Gastroesophageal sphincter (tissue), 3 donors: ENCODE measurements at regions not wholly inside any gene's neighbourhood (a gene's known extent, or its start where the extent isn't known, plus 50 kb on each side); places are given as distances from the start of the nearest gene placed in this dataset.

Experiments
- POLR2A ChIP-seq, 2 donors: fragments of 450-650 bp; IDR thresholded peaks; one replicate each; pipeline ENCODE4 v1.6.1; 2017; ENCODE audit warnings: antibody characterized with exemption in 2 of 2, mild to moderate bottlenecking in 2 of 2, moderate library complexity in 1 of 2
- TF ChIP-seq, protein P1 (sequence below), 4 experiments: fragments of 200-600 bp in 2 of 4; fragments of 450-650 bp in 2 of 4; sonication (generic) in 1 of 4; IDR thresholded peaks; one replicate each; pipeline ENCODE4 v1.5.1; 2017 to 2019; ENCODE audit warnings: antibody characterized with exemption in 4 of 4, mild to moderate bottlenecking in 2 of 4, moderate library complexity in 2 of 4

DNA sequence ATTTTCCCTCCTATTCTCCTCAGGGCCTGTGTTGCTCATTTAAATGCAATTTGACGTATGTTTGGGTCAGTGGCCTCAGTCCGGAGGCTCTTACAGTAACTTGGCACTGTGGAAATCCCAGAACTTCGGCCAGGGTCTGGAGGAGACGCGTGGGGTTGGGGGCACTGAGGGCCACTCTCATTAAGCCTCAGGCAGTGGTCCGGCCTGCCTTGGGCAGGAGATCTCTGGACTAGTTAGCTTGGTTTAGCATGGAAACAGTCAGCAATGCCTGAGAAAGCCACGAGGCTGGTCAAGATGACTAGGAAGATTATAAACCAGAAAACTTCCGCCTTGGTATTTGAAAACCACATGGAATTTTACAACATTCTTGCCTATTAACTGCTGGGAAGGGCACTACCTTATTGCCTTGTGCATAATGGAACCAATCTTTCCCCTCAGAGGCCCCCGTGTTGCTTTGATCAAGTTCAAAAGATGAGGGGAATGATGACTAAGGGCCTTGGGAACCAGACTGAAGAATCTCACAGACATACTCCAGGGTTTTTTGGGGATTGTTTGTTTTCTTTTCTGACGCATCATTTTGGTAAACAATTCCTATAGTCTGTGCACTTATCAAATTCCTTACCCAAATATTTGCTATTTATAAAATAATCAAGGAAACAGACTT is 206.0 kb upstream of the PREP start:
- no peak for TF ChIP-seq POLR2A (IDR thresholded peaks at IDR 0.05)
- TF ChIP-seq, protein P1, sequence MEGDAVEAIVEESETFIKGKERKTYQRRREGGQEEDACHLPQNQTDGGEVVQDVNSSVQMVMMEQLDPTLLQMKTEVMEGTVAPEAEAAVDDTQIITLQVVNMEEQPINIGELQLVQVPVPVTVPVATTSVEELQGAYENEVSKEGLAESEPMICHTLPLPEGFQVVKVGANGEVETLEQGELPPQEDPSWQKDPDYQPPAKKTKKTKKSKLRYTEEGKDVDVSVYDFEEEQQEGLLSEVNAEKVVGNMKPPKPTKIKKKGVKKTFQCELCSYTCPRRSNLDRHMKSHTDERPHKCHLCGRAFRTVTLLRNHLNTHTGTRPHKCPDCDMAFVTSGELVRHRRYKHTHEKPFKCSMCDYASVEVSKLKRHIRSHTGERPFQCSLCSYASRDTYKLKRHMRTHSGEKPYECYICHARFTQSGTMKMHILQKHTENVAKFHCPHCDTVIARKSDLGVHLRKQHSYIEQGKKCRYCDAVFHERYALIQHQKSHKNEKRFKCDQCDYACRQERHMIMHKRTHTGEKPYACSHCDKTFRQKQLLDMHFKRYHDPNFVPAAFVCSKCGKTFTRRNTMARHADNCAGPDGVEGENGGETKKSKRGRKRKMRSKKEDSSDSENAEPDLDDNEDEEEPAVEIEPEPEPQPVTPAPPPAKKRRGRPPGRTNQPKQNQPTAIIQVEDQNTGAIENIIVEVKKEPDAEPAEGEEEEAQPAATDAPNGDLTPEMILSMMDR (IDR thresholded peaks at IDR 0.05): no peak
